ENCODE measurements at regions not wholly inside any gene's neighbourhood (a gene's known extent, or its start where the extent isn't known, plus 50 kb on each side); places are given as distances from the start of the nearest gene placed in this dataset.

DNA sequence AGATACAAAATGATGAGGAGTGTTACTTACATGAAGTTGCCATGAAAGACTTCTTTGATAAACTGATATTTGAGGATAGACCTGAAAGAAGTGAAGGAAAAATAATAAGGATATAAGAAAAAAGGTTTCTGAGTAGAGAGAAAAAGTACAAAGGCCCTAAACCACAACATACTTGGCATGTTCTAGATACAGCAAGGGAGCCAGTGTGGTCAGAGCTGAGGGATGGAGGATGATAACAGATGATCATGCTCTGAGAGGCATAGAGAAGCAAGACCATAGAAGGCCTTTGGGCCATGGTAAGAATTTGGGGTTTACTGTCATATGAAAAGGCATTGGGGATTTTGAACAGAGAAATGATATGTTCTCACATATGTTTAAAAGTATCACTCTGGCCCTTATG, 424.1 kb upstream of the CHST9 start:
- H3K79me1 ChIP-seq (ENCODE audit: insufficient read depth, low read depth, low read length, poor library complexity, severe bottlenecking): no peaks in the 10 kb centered on the region
- H3K4me1 Mint-ChIP-seq: peaks cover 9 to 10% of the 10 kb centered on the region in 2 experiments
- no peak for DNase-seq

More for the DNA sequence above, 424.1 kb upstream of the CHST9 start:
- Histone ChIP-seq H3K79me2 (ENCODE audit: insufficient read depth, low read length) (no peaks in the 10 kb centered on the region), H2BK15ac (ENCODE audit: low read depth, low read length) (no peak overlapping the region), H4K91ac (ENCODE audit: insufficient read length, low read depth, low read length) (no peak overlapping the region), H3K27ac (ENCODE audit: insufficient read length, low read depth, low read length) (no peak overlapping the region), H2AFZ (ENCODE audit: low read length) (no peak overlapping the region), H3K4me2 (ENCODE audit: insufficient read depth, insufficient read length, low read length) (no peak overlapping the region), H4K5ac (ENCODE audit: insufficient read length, low read depth, low read length) (no peak overlapping the region), H3K18ac (ENCODE audit: insufficient read length, low read depth, low read length) (no peak overlapping the region), H3K56ac (ENCODE audit: insufficient read length, low read depth, low read length) (no peak overlapping the region), H2AK5ac (ENCODE audit: insufficient read length, low read length) (no peak overlapping the region), H2BK20ac (ENCODE audit: low read depth, low read length, poor library complexity, severe bottlenecking) (no peak overlapping the region), H3K27me3 (ENCODE audit: insufficient read depth, low read length) (no peaks in the 10 kb centered on the region), H4K20me1 (ENCODE audit: control insufficient read depth, insufficient read depth, insufficient read length) (no peaks in the 10 kb centered on the region), H4K8ac (replicated peaks; ENCODE audit: insufficient read length, low read depth, low read length) (no peak overlapping the region), H2BK120ac (ENCODE audit: low read depth, low read length, poor library complexity, severe bottlenecking) (no peak overlapping the region), H3K23ac (ENCODE audit: insufficient read length, low read depth, low read length) (no peak overlapping the region), H3T11ph (ENCODE audit: low read length) (no peak overlapping the region), H2BK5ac (ENCODE audit: insufficient read length, low read length) (no peak overlapping the region), H3K9ac (ENCODE audit: extremely low read depth, insufficient read length, low read length) (no peak overlapping the region), H3K4ac (ENCODE audit: low read depth, low read length) (no peak overlapping the region), H2BK12ac (ENCODE audit: insufficient read length, low read depth, low read length) (no peak overlapping the region), H3K9me3 (ENCODE audit: control insufficient read depth, low read depth, low read length) (no peaks in the 10 kb centered on the region), H3K23me2 (ENCODE audit: insufficient read length, low read depth, low read length, poor library complexity, severe bottlenecking) (no peaks in the 10 kb centered on the region), H3K14ac (ENCODE audit: insufficient read depth, low read length) (no peak overlapping the region), H3K4me1 (ENCODE audit: insufficient read depth, low read length) (0 out of 2 replicates have a peak, but pooled peaks cover 2% of the 10 kb centered on the region)
- Mint-ChIP-seq H3K9me3 (peaks cover 0 to 4% of the 10 kb centered on the region in 2 experiments; a peak in 1 of 5 replicates), H3K27ac (no peak overlapping the region), H3K27me3 (ENCODE audit: low read depth) (no peaks in the 10 kb centered on the region), H3K4me3 (no peak overlapping the region), H3K36me3 (ENCODE audit: insufficient read depth in 1 of 3, low read depth in 3 of 3) (no peaks in the 10 kb centered on the region; a peak in 2 of 7 replicates)
- TF ChIP-seq, protein P1, sequence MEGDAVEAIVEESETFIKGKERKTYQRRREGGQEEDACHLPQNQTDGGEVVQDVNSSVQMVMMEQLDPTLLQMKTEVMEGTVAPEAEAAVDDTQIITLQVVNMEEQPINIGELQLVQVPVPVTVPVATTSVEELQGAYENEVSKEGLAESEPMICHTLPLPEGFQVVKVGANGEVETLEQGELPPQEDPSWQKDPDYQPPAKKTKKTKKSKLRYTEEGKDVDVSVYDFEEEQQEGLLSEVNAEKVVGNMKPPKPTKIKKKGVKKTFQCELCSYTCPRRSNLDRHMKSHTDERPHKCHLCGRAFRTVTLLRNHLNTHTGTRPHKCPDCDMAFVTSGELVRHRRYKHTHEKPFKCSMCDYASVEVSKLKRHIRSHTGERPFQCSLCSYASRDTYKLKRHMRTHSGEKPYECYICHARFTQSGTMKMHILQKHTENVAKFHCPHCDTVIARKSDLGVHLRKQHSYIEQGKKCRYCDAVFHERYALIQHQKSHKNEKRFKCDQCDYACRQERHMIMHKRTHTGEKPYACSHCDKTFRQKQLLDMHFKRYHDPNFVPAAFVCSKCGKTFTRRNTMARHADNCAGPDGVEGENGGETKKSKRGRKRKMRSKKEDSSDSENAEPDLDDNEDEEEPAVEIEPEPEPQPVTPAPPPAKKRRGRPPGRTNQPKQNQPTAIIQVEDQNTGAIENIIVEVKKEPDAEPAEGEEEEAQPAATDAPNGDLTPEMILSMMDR (conservative IDR thresholded peaks at IDR 0.05): no peak
